Neural cell (in vitro differentiated cells): ENCODE measurements at regions not wholly inside any gene's neighbourhood (a gene's known extent, or its start where the extent isn't known, plus 50 kb on each side); places are given as distances from the start of the nearest gene placed in this dataset.

Experiments used
- H2AFZ ChIP-seq: fragments of 200-600, 300-800 bp; sonication (generic), shearing (Covaris generic); 2 replicates; pipeline ENCODE4 v1.6.0; 2014; ENCODE audit warnings: low read depth, mild to moderate bottlenecking, antibody characterized with exemption, low read length, moderate library complexity
- H3F3A ChIP-seq: fragments of 200-600 bp; shearing (Covaris generic); 2 replicates; pipeline ENCODE4 v1.6.1; 2016; ENCODE audit warnings: mild to moderate bottlenecking, moderate library complexity, mixed read lengths, antibody characterized with exemption, low read length; ENCODE audit not compliant: insufficient read depth, poor library complexity, severe bottlenecking
- H3K27ac ChIP-seq: fragments of 200-600, 300-800 bp; sonication (generic), shearing (Covaris generic); 2 replicates; pipeline ENCODE4 v1.5.1; 2014; ENCODE audit warnings: mild to moderate bottlenecking, low read length, moderate library complexity
- H3K27me3 ChIP-seq: fragments of 300-800, 200-600 bp; sonication (generic), shearing (Covaris generic); 2 replicates; pipeline ENCODE4 v1.6.0; 2014; ENCODE audit warnings: mild to moderate bottlenecking, low read depth, low read length, moderate library complexity; ENCODE audit not compliant: insufficient read depth
- H3K36me3 ChIP-seq: fragments of 300-800, 200-600 bp; sonication (generic), shearing (Covaris generic); 2 replicates; pipeline ENCODE4 v1.5.1; 2014; ENCODE audit warnings: mild to moderate bottlenecking, antibody characterized with exemption, low read length, moderate library complexity; ENCODE audit not compliant: insufficient read depth
- H3K4me2 ChIP-seq: fragments of 300-800, 200-600 bp; sonication (generic), shearing (Covaris generic); 2 replicates; pipeline ENCODE4 v1.6.0; 2014; ENCODE audit warnings: mild to moderate bottlenecking, low read length
- H3K4me3 ChIP-seq: fragments of 300-800, 200-600 bp; sonication (generic), shearing (Covaris generic); 2 replicates; pipeline ENCODE4 v1.5.1; 2014; ENCODE audit warnings: mild to moderate bottlenecking, low read length, moderate library complexity
- H3K79me2 ChIP-seq: fragments of 200-600 bp; shearing (Covaris generic); replicated peaks from 2 replicates; pipeline ENCODE4 v1.6.0; 2014; ENCODE audit warnings: mild to moderate bottlenecking, low read length, moderate library complexity; ENCODE audit not compliant: insufficient read depth
- H3K9ac ChIP-seq: fragments of 300-800, 200-600 bp; sonication (generic), shearing (Covaris generic); 2 replicates; pipeline ENCODE4 v1.6.1; 2016; ENCODE audit warnings: mild to moderate bottlenecking, low read length, mixed read lengths
- H3K9me2 ChIP-seq: fragments of 200-600 bp; shearing (Covaris generic); 2 replicates; pipeline ENCODE4 v1.6.1; 2016; ENCODE audit warnings: mild to moderate bottlenecking, low read length, mixed read lengths; ENCODE audit not compliant: insufficient read depth
- H3K9me3 ChIP-seq: fragments of 200-600, 300-800 bp; sonication (generic), shearing (Covaris generic); 2 replicates; pipeline ENCODE4 v1.6.1; 2016; ENCODE audit warnings: mild to moderate bottlenecking, mixed run types, low read length, moderate library complexity, mixed read lengths
- H4K20me1 ChIP-seq: fragments of 200-600 bp; shearing (Covaris generic); 2 replicates; pipeline ENCODE4 v1.6.1; 2016; ENCODE audit warnings: mild to moderate bottlenecking, mixed run types; ENCODE audit not compliant: insufficient read depth
- EP300 ChIP-seq: fragments of 450-650 bp; conservative IDR thresholded peaks from 2 replicates; pipeline ENCODE4 v1.6.1; 2014; ENCODE audit warnings: antibody characterized with exemption, mild to moderate bottlenecking, moderate library complexity; ENCODE audit not compliant: poor library complexity, severe bottlenecking
- EZH2 ChIP-seq: fragments of 200-600, 300-800 bp; shearing (Covaris generic), sonication (generic); IDR thresholded peaks from 2 replicates; pipeline ENCODE4 v1.6.1; 2014; ENCODE audit warnings: antibody characterized with exemption, low read length, borderline replicate concordance, mild to moderate bottlenecking; ENCODE audit not compliant: insufficient read depth, poor library complexity, severe bottlenecking
- MXI1 ChIP-seq: fragments of 450-650 bp; conservative IDR thresholded peaks from 2 replicates; pipeline ENCODE4 v1.6.1; 2014; ENCODE audit warnings: antibody characterized with exemption, mild to moderate bottlenecking; ENCODE audit not compliant: poor library complexity, severe bottlenecking
- POLR2AphosphoS5 ChIP-seq: IDR thresholded peaks from 2 replicates; pipeline ENCODE4 v1.6.1; 2012
- RAD21 ChIP-seq: fragments of 450-650 bp; conservative IDR thresholded peaks from 2 replicates; pipeline ENCODE4 v1.6.1; 2014; ENCODE audit warnings: antibody characterized with exemption, mild to moderate bottlenecking, moderate library complexity
- SMC3 ChIP-seq: fragments of 450-650 bp; conservative IDR thresholded peaks from 2 replicates; pipeline ENCODE4 v1.6.1; 2014; ENCODE audit warnings: antibody characterized with exemption, mild to moderate bottlenecking, moderate library complexity; ENCODE audit not compliant: poor library complexity
- TAF1 ChIP-seq: IDR thresholded peaks from 2 replicates; pipeline ENCODE4 v1.6.1; 2012; ENCODE audit warnings: low read depth
- TF ChIP-seq, protein P1 (sequence below): IDR thresholded peaks from 2 replicates; pipeline ENCODE4 v1.6.1; 2012; ENCODE audit warnings: borderline replicate concordance
- TF ChIP-seq, protein P2 (sequence below): fragments of 450-650 bp; IDR thresholded peaks from 2 replicates; pipeline ENCODE4 v1.5.1; 2014; ENCODE audit warnings: antibody characterized with exemption, mild to moderate bottlenecking, moderate library complexity; ENCODE audit not compliant: poor library complexity, severe bottlenecking

DNA sequence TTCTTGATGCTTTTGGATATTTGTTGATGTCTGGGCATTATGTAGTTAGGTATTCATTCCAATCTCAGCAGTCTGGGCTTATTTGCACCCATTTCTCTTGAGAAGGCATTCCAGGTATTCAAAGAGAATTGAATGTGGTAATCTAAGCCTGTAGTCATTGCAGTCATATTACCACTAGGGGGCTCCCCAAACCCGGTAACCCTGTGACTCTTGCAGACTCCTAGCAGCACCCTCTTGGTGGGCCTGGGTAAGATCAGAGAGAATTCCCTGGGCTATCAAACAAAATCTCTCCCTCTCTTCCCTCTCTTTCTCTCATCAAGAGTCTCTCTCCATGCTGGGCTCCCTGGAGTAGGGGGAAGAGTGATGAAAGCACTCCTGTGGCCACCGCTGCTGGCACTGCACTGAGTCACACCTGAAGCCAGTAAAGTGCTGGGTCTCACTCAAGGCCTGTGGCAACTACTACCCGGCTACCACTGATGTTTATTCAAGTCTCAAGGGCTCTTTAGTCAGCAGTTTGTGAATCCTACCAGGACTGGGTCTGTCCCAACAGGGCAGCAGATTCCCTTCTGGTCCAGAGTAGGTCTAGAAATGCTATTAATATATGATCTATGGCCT is 187.7 kb upstream of the NUDT10 start:
- H2AFZ ChIP-seq = no peak overlapping the region

DNA sequence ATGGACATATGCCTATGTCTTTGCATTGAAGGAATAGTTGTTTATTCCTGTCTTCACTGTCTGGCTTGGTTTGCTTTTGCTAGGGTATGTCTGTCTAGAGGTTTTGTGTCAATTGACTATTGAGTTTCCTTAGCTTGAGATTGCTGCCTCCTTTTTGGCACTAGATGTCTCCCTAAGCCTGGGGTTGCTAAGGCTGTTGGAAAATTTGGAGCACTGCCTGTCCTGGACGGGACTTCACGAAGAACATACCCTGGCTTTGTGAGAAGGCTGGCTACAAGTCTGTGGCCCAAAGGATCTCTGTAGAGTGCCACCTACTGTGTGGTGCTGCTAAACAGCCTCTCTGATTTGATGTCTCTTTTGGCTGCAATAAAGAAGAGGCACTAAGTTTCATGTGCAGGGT is 183.8 kb upstream of the NUDT10 start:
- no peaks in the 10 kb centered on the region for H3K36me3 ChIP-seq
- H3K9ac ChIP-seq = no peak overlapping the region
- H3K9me2 ChIP-seq = no peaks in the 10 kb centered on the region
- no peaks in the 10 kb centered on the region for H3F3A ChIP-seq
- H3K4me2 ChIP-seq = no peak overlapping the region
- no peaks in the 10 kb centered on the region for H3K9me3 ChIP-seq
- H3K27me3 ChIP-seq = no peaks in the 10 kb centered on the region
- no peak overlapping the region for H2AFZ ChIP-seq
- no peaks in the 10 kb centered on the region for H4K20me1 ChIP-seq
- H3K79me2 ChIP-seq = no peaks in the 10 kb centered on the region
- H3K4me3 ChIP-seq = no peak overlapping the region
- TF ChIP-seq EZH2 = no peak
- no peak for TF ChIP-seq RAD21
- TF ChIP-seq MXI1 = no peak
- no peak for TF ChIP-seq POLR2AphosphoS5
- TF ChIP-seq EP300 = no peak
- TF ChIP-seq TAF1 = no peak
- TF ChIP-seq, protein P1, sequence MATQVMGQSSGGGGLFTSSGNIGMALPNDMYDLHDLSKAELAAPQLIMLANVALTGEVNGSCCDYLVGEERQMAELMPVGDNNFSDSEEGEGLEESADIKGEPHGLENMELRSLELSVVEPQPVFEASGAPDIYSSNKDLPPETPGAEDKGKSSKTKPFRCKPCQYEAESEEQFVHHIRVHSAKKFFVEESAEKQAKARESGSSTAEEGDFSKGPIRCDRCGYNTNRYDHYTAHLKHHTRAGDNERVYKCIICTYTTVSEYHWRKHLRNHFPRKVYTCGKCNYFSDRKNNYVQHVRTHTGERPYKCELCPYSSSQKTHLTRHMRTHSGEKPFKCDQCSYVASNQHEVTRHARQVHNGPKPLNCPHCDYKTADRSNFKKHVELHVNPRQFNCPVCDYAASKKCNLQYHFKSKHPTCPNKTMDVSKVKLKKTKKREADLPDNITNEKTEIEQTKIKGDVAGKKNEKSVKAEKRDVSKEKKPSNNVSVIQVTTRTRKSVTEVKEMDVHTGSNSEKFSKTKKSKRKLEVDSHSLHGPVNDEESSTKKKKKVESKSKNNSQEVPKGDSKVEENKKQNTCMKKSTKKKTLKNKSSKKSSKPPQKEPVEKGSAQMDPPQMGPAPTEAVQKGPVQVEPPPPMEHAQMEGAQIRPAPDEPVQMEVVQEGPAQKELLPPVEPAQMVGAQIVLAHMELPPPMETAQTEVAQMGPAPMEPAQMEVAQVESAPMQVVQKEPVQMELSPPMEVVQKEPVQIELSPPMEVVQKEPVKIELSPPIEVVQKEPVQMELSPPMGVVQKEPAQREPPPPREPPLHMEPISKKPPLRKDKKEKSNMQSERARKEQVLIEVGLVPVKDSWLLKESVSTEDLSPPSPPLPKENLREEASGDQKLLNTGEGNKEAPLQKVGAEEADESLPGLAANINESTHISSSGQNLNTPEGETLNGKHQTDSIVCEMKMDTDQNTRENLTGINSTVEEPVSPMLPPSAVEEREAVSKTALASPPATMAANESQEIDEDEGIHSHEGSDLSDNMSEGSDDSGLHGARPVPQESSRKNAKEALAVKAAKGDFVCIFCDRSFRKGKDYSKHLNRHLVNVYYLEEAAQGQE = no peak
- TF ChIP-seq SMC3 = no peak
- TF ChIP-seq, protein P2, sequence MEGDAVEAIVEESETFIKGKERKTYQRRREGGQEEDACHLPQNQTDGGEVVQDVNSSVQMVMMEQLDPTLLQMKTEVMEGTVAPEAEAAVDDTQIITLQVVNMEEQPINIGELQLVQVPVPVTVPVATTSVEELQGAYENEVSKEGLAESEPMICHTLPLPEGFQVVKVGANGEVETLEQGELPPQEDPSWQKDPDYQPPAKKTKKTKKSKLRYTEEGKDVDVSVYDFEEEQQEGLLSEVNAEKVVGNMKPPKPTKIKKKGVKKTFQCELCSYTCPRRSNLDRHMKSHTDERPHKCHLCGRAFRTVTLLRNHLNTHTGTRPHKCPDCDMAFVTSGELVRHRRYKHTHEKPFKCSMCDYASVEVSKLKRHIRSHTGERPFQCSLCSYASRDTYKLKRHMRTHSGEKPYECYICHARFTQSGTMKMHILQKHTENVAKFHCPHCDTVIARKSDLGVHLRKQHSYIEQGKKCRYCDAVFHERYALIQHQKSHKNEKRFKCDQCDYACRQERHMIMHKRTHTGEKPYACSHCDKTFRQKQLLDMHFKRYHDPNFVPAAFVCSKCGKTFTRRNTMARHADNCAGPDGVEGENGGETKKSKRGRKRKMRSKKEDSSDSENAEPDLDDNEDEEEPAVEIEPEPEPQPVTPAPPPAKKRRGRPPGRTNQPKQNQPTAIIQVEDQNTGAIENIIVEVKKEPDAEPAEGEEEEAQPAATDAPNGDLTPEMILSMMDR = no peak
- no peak overlapping the region for H3K27ac ChIP-seq

More for the DNA sequence above, 187.7 kb upstream of the NUDT10 start:
- no peaks in the 10 kb centered on the region for H3K27me3 ChIP-seq
- no peaks in the 10 kb centered on the region for H3K36me3 ChIP-seq
- H4K20me1 ChIP-seq = no peaks in the 10 kb centered on the region
- no peak overlapping the region for H3K27ac ChIP-seq
- no peak overlapping the region for H3K4me2 ChIP-seq
- H3K4me3 ChIP-seq = no peak overlapping the region
- no peak for TF ChIP-seq EZH2
- no peak for TF ChIP-seq MXI1
- TF ChIP-seq, protein P2 = peak; percentile 63
- TF ChIP-seq POLR2AphosphoS5 = no peak
- peak; percentile 62 for TF ChIP-seq RAD21
- no peak for TF ChIP-seq TAF1
- TF ChIP-seq EP300 = no peak
- TF ChIP-seq, protein P1 = no peak
- peak; percentile 64 for TF ChIP-seq SMC3
- H3K79me2 ChIP-seq = no peaks in the 10 kb centered on the region
- H3K9me2 ChIP-seq = no peaks in the 10 kb centered on the region
- no peak overlapping the region for H3K9ac ChIP-seq
- H3K9me3 ChIP-seq = no peaks in the 10 kb centered on the region
- no peaks in the 10 kb centered on the region for H3F3A ChIP-seq
